Endothelial cell of umbilical vein (primary cell): ENCODE measurements at regions not wholly inside any gene's neighbourhood (a gene's known extent, or its start where the extent isn't known, plus 50 kb on each side); places are given as distances from the start of the nearest gene placed in this dataset.

ENCODE experiments used
- BruUV-seq: library from RNA; stranded (reverse); fragments of 400-500 nt; replicated peaks from 2 replicates; lab custom pipeline; 2021; lab: Mats Ljungman, UMichigan
- CTCF ChIA-PET: fragments of 300-600, 350-600 bp; sonication (Branson Sonifier 250); formaldehyde crosslinking; loops from one replicate; lab custom pipeline; 2021; ENCODE audit warnings: antibody characterized with exemption, inconsistent platforms; lab: Charles Lee
- POLR2A ChIA-PET: fragments of 300-600, 350-600 bp; sonication (Branson Sonifier 250); formaldehyde crosslinking; loops from one replicate; lab custom pipeline; 2021; ENCODE audit warnings: antibody characterized with exemption, inconsistent platforms; lab: Charles Lee
- DNase-seq: peaks from one replicate; pipeline ENCODE4 v3.0.0-alpha.2; 2011; ENCODE audit warnings: low read depth, low spot score
- FAIRE-seq: peaks from 2 replicates; lab custom pipeline; 2011; peaks lifted over from hg19 to GRCh38; lab: Jason Lieb, UNC
- H2AFZ ChIP-seq: 2 replicates; pipeline ENCODE4 v1.6.0; 2012; ENCODE audit warnings: low read depth, low read length, control low read depth, inconsistent platforms
- H3K27ac ChIP-seq: 2 replicates; pipeline ENCODE4 v1.5.1; 2011; ENCODE audit warnings: low read depth, mild to moderate bottlenecking, control low read depth, low read length, moderate library complexity; ENCODE audit not compliant: insufficient read depth
- H3K27me3 ChIP-seq, 2 experiments: 2 replicates each; pipeline versions ENCODE4 v1.6.0 to v1.6.1; 2011; ENCODE audit warnings: low read length in 2 of 2, mixed read lengths in 1 of 2; ENCODE audit not compliant: control insufficient read depth in 2 of 2, insufficient read depth in 2 of 2
- H3K36me3 ChIP-seq, 2 experiments: 2 replicates in 1 of 2; 3 replicates in 1 of 2; pipeline ENCODE4 v1.5.1; 2011; ENCODE audit warnings: low read length in 2 of 2, mild to moderate bottlenecking in 1 of 2, moderate library complexity in 1 of 2; ENCODE audit not compliant: control insufficient read depth in 2 of 2, insufficient read depth in 2 of 2; ENCODE audit errors: extremely low read depth in 1 of 2
- H3K4me1 ChIP-seq: 3 replicates; pipeline ENCODE4 v1.5.1; 2011; ENCODE audit warnings: mild to moderate bottlenecking, low read length; ENCODE audit not compliant: control insufficient read depth, insufficient read depth; ENCODE audit errors: extremely low read depth
- H3K4me2 ChIP-seq: 2 replicates; pipeline ENCODE4 v1.6.1; 2011; ENCODE audit warnings: low read length, control low read depth, mixed read lengths; ENCODE audit not compliant: insufficient read depth
- H3K4me3 ChIP-seq, 3 experiments: fragments of 200-600 bp in 1 of 3; sonication (generic), shearing (Covaris generic) in 1 of 3; replicated peaks in 1 of 3; 2 replicates each; pipeline ENCODE4 v1.5.1; 2011 to 2016; ENCODE audit warnings: control low read depth in 3 of 3, low read length in 3 of 3, mild to moderate bottlenecking in 2 of 3, inconsistent platforms in 1 of 3, low read depth in 1 of 3, moderate library complexity in 1 of 3; ENCODE audit not compliant: insufficient read depth in 1 of 3
- H3K79me2 ChIP-seq: 2 replicates; pipeline ENCODE4 v1.6.0; 2012; ENCODE audit warnings: low read length, inconsistent platforms; ENCODE audit not compliant: control insufficient read depth, insufficient read depth
- H3K9ac ChIP-seq: replicated peaks from 2 replicates; pipeline ENCODE3; 2011; ENCODE audit warnings: low read length, control low read depth; ENCODE audit not compliant: insufficient read depth; ENCODE audit errors: extremely low read depth
- H3K9me1 ChIP-seq: replicated peaks from 3 replicates; pipeline ENCODE4 v1.6.0; 2011; ENCODE audit warnings: mild to moderate bottlenecking, low read length; ENCODE audit not compliant: control insufficient read depth, insufficient read depth; ENCODE audit errors: extremely low read depth
- H3K9me3 ChIP-seq: replicated peaks from 2 replicates; pipeline ENCODE4 v1.5.1; 2012; ENCODE audit warnings: low read length, inconsistent platforms; ENCODE audit not compliant: control insufficient read depth, insufficient read depth
- H4K20me1 ChIP-seq: replicated peaks from 2 replicates; pipeline ENCODE3; 2011; ENCODE audit warnings: mild to moderate bottlenecking, low read length; ENCODE audit not compliant: control insufficient read depth, insufficient read depth; ENCODE audit errors: extremely low read depth
- EZH2 ChIP-seq: IDR thresholded peaks from 2 replicates; pipeline ENCODE4 v1.6.1; 2012; ENCODE audit warnings: borderline replicate concordance, low read depth, mild to moderate bottlenecking, moderate library complexity, low read length, inconsistent platforms; ENCODE audit not compliant: severe bottlenecking
- FOS ChIP-seq: IDR thresholded peaks from 2 replicates; pipeline ENCODE4 v1.6.1; 2011; ENCODE audit warnings: mild to moderate bottlenecking, low read length, moderate library complexity, borderline replicate concordance; ENCODE audit not compliant: insufficient read depth
- GATA2 ChIP-seq: IDR thresholded peaks from 2 replicates; pipeline ENCODE4 v1.7.0; 2011; ENCODE audit warnings: low read depth, mild to moderate bottlenecking, moderate library complexity, mixed read lengths, low read length; ENCODE audit not compliant: insufficient read length, insufficient read depth
- JUN ChIP-seq: IDR thresholded peaks from 2 replicates; pipeline ENCODE4 v1.6.1; 2011; ENCODE audit warnings: borderline replicate concordance, low read depth; ENCODE audit not compliant: insufficient read length, insufficient read depth
- MYC ChIP-seq: IDR thresholded peaks from one replicate; pipeline ENCODE4 v1.6.1; 2011; ENCODE audit warnings: mild to moderate bottlenecking, low read depth, low read length
- POLR2A ChIP-seq: IDR thresholded peaks from 2 replicates; pipeline ENCODE4 v1.6.1; 2012; ENCODE audit warnings: low read depth, mild to moderate bottlenecking, control low read depth, low read length
- dilution Hi-C: fragments of 300-500 bp; cut with MboI; formaldehyde crosslinking; loops from one replicate; pipeline ENCODE4 v1.15.0; 2019; ENCODE audit warnings: low sequenced_read_pairs; ENCODE audit not compliant: extremely low pct_ligation_motif_present
- intact Hi-C: fragments of 100-400 bp; cut with micrococcal nuclease; formaldehyde crosslinking; loops from one replicate; pipeline ENCODE4 v1.10.0; 2022
- TF ChIP-seq, protein P1 (sequence below), 2 donors: IDR thresholded peaks; 1 replicate in 1 of 2; 2 replicates in 1 of 2; pipeline ENCODE4 v1.5.1; 2011; ENCODE audit warnings: low read length in 2 of 2, mild to moderate bottlenecking in 2 of 2, moderate library complexity in 2 of 2, control low read depth in 1 of 2, inconsistent platforms in 1 of 2, low read depth in 1 of 2; ENCODE audit not compliant: insufficient read depth in 1 of 2; ENCODE audit errors: extremely low read depth in 1 of 2
- TF ChIP-seq, protein P2 (sequence below): IDR thresholded peaks from 2 replicates; pipeline ENCODE4 v1.6.1; 2011; ENCODE audit not compliant: insufficient read depth, insufficient read length

DNA sequence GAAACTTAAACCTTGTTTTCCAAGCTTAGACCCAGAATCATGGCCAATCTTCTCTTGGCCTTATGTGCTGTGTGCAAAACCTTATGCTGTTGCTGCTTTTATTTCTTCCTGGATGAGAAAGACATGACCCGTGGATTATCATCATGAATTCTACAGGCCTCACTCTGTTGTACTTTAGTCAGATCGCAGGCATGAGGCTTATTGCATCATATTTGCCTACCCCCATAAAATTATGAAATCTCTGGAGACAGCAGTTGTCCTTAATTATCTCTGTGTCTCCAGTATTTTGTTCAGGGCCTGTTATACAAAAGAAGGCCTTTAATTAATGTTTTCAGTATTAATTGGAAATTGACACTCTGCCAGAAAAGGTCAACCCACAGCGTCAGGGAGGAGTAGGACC lies 71.6 kb downstream of the PLCE1 start:
- Histone ChIP-seq H3K36me3 (no peaks in the 10 kb centered on the region), H4K20me1 (no peaks in the 10 kb centered on the region), H3K4me2 (no peak overlapping the region), H3K9ac (no peak overlapping the region), H2AFZ (no peak overlapping the region), H3K27ac (no peak overlapping the region), H3K27me3 (no peaks in the 10 kb centered on the region), H3K79me2 (no peaks in the 10 kb centered on the region), H3K4me3 (no peak overlapping the region), H3K4me1 (no peaks in the 10 kb centered on the region), H3K9me3 (no peaks in the 10 kb centered on the region), H3K9me1 (no peaks in the 10 kb centered on the region)
- intact Hi-C loops: no loop called here
- dilution Hi-C loops: no loop called here
- no peak for TF ChIP-seq JUN
- TF ChIP-seq GATA2: no peak
- TF ChIP-seq, protein P1, sequence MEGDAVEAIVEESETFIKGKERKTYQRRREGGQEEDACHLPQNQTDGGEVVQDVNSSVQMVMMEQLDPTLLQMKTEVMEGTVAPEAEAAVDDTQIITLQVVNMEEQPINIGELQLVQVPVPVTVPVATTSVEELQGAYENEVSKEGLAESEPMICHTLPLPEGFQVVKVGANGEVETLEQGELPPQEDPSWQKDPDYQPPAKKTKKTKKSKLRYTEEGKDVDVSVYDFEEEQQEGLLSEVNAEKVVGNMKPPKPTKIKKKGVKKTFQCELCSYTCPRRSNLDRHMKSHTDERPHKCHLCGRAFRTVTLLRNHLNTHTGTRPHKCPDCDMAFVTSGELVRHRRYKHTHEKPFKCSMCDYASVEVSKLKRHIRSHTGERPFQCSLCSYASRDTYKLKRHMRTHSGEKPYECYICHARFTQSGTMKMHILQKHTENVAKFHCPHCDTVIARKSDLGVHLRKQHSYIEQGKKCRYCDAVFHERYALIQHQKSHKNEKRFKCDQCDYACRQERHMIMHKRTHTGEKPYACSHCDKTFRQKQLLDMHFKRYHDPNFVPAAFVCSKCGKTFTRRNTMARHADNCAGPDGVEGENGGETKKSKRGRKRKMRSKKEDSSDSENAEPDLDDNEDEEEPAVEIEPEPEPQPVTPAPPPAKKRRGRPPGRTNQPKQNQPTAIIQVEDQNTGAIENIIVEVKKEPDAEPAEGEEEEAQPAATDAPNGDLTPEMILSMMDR (IDR thresholded peaks at IDR 0.05; ENCODE audit: extremely low read depth in 1 of 2, insufficient read depth in 1 of 2, low read depth in 1 of 2, low read length in 2 of 2): no peak
- TF ChIP-seq, protein P2, sequence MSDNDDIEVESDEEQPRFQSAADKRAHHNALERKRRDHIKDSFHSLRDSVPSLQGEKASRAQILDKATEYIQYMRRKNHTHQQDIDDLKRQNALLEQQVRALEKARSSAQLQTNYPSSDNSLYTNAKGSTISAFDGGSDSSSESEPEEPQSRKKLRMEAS: no peak
- TF ChIP-seq POLR2A: no peak
- no peak for TF ChIP-seq MYC
- TF ChIP-seq EZH2: no peak
- no peak for TF ChIP-seq FOS
- ChIA-PET CTCF (no interaction called here), POLR2A (no interaction called here)
- FAIRE-seq (no peak), DNase-seq (no peak)
- no TSS peak for BruUV-seq
